ENCODE measurements at regions not wholly inside any gene's neighbourhood (a gene's known extent, or its start where the extent isn't known, plus 50 kb on each side); places are given as distances from the start of the nearest gene placed in this dataset.

- TF ChIP-seq, protein P1, sequence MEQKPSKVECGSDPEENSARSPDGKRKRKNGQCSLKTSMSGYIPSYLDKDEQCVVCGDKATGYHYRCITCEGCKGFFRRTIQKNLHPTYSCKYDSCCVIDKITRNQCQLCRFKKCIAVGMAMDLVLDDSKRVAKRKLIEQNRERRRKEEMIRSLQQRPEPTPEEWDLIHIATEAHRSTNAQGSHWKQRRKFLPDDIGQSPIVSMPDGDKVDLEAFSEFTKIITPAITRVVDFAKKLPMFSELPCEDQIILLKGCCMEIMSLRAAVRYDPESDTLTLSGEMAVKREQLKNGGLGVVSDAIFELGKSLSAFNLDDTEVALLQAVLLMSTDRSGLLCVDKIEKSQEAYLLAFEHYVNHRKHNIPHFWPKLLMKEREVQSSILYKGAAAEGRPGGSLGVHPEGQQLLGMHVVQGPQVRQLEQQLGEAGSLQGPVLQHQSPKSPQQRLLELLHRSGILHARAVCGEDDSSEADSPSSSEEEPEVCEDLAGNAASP (IDR thresholded peaks at IDR 0.05) = no peak
- TF ChIP-seq BHLHE40 (IDR thresholded peaks at IDR 0.05; ENCODE audit: low read length) (no peak), MTA2 (IDR thresholded peaks at IDR 0.05; ENCODE audit: low read depth) (no peak), KDM5B (IDR thresholded peaks at IDR 0.05; ENCODE audit: insufficient replicate concordance, low read depth, low read length) (no peak), ZNF41 (CRISPR knock-in tag; conservative IDR thresholded peaks at IDR 0.05) (no peak), STAT5A (IDR thresholded peaks at IDR 0.05; ENCODE audit: borderline replicate concordance, low read length) (no peak), ZNF24 (IDR thresholded peaks at IDR 0.05) (no peak), KLF1 (tag; IDR thresholded peaks at IDR 0.05) (no peak)
- TF ChIP-seq, protein P2, sequence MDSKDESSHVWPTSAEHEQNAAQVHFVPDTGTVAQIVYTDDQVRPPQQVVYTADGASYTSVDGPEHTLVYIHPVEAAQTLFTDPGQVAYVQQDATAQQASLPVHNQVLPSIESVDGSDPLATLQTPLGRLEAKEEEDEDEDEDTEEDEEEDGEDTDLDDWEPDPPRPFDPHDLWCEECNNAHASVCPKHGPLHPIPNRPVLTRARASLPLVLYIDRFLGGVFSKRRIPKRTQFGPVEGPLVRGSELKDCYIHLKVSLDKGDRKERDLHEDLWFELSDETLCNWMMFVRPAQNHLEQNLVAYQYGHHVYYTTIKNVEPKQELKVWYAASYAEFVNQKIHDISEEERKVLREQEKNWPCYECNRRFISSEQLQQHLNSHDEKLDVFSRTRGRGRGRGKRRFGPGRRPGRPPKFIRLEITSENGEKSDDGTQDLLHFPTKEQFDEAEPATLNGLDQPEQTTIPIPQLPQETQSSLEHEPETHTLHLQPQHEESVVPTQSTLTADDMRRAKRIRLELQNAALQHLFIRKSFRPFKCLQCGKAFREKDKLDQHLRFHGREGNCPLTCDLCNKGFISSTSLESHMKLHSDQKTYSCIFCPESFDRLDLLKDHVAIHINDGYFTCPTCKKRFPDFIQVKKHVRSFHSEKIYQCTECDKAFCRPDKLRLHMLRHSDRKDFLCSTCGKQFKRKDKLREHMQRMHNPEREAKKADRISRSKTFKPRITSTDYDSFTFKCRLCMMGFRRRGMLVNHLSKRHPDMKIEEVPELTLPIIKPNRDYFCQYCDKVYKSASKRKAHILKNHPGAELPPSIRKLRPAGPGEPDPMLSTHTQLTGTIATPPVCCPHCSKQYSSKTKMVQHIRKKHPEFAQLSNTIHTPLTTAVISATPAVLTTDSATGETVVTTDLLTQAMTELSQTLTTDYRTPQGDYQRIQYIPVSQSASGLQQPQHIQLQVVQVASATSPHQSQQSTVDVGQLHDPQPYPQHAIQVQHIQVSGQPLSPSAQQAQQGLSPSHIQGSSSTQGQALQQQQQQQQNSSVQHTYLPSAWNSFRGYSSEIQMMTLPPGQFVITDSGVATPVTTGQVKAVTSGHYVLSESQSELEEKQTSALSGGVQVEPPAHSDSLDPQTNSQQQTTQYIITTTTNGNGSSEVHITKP (IDR thresholded peaks at IDR 0.05; ENCODE audit: partially characterized antibody) = no peak
- TF ChIP-seq, protein P3, sequence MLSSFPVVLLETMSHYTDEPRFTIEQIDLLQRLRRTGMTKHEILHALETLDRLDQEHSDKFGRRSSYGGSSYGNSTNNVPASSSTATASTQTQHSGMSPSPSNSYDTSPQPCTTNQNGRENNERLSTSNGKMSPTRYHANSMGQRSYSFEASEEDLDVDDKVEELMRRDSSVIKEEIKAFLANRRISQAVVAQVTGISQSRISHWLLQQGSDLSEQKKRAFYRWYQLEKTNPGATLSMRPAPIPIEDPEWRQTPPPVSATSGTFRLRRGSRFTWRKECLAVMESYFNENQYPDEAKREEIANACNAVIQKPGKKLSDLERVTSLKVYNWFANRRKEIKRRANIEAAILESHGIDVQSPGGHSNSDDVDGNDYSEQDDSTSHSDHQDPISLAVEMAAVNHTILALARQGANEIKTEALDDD (IDR thresholded peaks at IDR 0.05) = no peak
- TF ChIP-seq, protein P4, sequence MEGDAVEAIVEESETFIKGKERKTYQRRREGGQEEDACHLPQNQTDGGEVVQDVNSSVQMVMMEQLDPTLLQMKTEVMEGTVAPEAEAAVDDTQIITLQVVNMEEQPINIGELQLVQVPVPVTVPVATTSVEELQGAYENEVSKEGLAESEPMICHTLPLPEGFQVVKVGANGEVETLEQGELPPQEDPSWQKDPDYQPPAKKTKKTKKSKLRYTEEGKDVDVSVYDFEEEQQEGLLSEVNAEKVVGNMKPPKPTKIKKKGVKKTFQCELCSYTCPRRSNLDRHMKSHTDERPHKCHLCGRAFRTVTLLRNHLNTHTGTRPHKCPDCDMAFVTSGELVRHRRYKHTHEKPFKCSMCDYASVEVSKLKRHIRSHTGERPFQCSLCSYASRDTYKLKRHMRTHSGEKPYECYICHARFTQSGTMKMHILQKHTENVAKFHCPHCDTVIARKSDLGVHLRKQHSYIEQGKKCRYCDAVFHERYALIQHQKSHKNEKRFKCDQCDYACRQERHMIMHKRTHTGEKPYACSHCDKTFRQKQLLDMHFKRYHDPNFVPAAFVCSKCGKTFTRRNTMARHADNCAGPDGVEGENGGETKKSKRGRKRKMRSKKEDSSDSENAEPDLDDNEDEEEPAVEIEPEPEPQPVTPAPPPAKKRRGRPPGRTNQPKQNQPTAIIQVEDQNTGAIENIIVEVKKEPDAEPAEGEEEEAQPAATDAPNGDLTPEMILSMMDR (IDR thresholded peaks at IDR 0.05 in 2 of 3, conservative IDR thresholded peaks at IDR 0.05 in 1 of 3; ENCODE audit: insufficient read depth in 2 of 3, low read depth in 1 of 3, low read length in 3 of 3) = no peak
- TF ChIP-seq, protein P5, sequence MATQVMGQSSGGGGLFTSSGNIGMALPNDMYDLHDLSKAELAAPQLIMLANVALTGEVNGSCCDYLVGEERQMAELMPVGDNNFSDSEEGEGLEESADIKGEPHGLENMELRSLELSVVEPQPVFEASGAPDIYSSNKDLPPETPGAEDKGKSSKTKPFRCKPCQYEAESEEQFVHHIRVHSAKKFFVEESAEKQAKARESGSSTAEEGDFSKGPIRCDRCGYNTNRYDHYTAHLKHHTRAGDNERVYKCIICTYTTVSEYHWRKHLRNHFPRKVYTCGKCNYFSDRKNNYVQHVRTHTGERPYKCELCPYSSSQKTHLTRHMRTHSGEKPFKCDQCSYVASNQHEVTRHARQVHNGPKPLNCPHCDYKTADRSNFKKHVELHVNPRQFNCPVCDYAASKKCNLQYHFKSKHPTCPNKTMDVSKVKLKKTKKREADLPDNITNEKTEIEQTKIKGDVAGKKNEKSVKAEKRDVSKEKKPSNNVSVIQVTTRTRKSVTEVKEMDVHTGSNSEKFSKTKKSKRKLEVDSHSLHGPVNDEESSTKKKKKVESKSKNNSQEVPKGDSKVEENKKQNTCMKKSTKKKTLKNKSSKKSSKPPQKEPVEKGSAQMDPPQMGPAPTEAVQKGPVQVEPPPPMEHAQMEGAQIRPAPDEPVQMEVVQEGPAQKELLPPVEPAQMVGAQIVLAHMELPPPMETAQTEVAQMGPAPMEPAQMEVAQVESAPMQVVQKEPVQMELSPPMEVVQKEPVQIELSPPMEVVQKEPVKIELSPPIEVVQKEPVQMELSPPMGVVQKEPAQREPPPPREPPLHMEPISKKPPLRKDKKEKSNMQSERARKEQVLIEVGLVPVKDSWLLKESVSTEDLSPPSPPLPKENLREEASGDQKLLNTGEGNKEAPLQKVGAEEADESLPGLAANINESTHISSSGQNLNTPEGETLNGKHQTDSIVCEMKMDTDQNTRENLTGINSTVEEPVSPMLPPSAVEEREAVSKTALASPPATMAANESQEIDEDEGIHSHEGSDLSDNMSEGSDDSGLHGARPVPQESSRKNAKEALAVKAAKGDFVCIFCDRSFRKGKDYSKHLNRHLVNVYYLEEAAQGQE (IDR thresholded peaks at IDR 0.05; ENCODE audit: borderline replicate concordance) = no peak
- TF ChIP-seq, protein P5 (CRISPR knock-in tag; IDR thresholded peaks at IDR 0.05; ENCODE audit: low read depth) = no peak
Observed at GRCh38 chr3:157858821-157859220, 247.4 kb downstream of the SHOX2 start.
